GM12872 (cell line): ENCODE measurements at regions not wholly inside any gene's neighbourhood (a gene's known extent, or its start where the extent isn't known, plus 50 kb on each side); places are given as distances from the start of the nearest gene placed in this dataset.

Source experiments
- CTCF ChIP-seq: IDR thresholded peaks from 3 replicates; pipeline ENCODE4 v1.5.1; 2011; ENCODE audit warnings: low read depth, mild to moderate bottlenecking, low read length, moderate library complexity; ENCODE audit not compliant: insufficient read depth

DNA sequence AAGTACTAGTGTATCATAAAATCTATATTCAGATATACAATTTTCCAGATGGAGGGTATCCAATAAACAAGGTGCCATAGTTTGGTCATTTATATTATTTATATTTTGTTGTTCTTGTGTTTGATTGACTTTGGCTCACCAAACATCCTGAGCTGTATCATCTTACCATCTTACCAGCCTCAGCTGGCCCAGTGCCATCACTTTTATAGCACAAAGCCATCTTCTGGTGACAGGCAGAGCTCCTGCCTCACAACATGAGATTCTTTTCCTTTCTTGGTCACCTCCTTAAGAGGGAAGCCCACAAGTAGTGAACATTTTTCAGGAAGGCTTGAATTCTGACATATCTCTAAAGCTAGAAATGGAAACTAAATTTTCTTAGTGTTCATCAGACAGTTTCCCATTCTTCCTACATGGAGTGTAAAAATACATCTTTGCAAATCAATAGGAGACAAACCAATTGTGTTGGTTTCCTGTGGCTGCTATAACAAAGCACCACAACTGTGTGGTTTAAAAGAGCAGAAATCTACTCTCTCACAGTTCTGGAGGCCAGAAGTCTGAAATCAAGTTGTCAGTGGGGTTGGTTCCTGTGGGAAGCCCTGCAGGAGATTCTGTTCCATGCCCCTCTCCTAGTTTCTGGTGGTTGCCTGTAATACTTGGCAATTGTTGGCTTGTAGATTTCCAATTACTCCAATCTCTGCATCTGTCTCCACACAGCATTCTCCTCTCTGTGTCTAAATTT, 341.8 kb downstream of the MAN2A1 start:
- no peak for TF ChIP-seq CTCF

DNA sequence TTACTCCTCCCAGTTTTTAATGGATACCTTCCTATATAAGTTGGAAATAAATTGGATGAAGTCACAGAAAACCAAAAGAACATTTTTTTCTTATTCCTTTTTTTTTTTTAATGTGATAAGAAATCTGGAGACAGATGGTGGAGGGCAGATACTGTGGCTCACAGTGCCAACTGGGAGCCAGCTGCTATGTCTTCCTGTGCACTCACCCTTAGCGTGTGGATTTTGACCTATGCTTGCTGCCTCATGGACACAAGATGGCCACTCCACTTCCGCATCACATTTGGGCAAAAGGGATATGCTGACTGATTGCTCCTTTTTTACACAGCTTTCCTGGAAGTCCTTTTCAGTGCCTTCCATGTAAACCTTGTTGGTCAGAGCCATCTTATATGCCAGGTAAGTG, 342.6 kb downstream of the MAN2A1 start:
- no peak for TF ChIP-seq CTCF

- no peak for TF ChIP-seq CTCF
Observed at GRCh38 chr5:110034056-110034600, 344.4 kb downstream of the MAN2A1 start.

- TF ChIP-seq CTCF = no peak
Observed at GRCh38 chr5:110038297-110038997, 348.7 kb downstream of the MAN2A1 start.

DNA sequence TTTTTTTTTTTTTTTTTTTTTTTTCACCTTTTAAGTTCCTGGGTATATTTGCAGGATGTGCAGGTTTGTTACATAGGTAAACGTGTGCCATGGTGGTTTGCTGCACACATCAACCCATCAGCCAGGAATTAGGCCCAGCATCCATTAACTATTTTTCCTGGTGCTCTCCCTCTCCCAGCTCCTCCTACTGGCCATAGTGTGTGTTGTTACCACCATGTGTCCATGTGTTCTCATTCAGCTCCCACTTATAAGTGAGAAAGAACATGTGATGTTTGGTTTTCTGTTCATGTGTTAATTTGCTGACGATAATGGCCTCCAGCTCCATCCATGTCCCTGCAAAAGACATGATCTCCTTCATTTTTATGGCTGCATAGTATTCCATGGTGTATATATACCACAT, 350.5 kb downstream of the MAN2A1 start:
- peak; percentile 14; the same call in 1 of the 3 replicates for TF ChIP-seq CTCF

DNA sequence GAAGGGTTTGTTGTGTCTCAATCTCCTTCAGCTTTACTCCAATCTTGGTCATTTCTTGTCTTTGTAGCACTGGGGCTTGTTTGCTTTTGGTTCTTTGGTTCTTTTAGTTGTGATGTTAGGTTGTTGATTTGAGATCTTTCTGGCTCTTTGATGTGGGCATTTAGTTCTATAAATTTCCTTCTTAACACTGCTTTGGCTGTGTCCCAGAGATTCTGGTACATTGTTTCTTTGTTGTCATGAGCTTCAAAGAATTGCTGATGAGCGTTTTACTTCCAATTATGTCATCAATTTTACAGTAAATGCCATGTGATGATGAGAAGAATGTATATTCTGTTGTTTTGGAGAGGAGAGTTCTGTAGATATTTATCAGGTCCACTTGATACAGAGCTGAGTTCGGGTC, 353.3 kb downstream of the MAN2A1 start:
- no peak for TF ChIP-seq CTCF

DNA sequence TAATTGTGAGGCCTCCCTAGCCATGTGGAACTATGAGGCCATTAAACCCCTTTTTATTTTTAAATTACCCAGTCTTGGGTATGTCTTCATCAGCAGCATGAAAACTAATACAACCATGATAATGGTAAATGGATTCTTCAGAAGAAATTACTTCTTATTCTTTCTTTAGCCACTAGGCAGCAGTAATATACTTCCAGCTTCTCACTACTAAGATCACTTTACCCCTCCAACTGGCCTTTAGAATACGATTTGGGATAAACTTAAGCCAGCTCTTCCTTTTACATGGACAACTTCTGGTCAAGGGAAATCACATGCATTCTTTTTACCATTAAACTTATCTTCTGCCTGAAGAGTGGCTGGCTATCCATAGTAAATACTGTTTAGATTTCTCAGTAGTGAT, 355.4 kb downstream of the MAN2A1 start:
- no peak for TF ChIP-seq CTCF
